Tibial nerve (tissue), 4 donors: ENCODE measurements at regions not wholly inside any gene's neighbourhood (a gene's known extent, or its start where the extent isn't known, plus 50 kb on each side); places are given as distances from the start of the nearest gene placed in this dataset.
"Not testable (repeated sequence)": the region's sequence is repeated elsewhere in the genome, so short reads cannot be mapped to it uniquely, and the experiment has no call there.

Source experiments
- DNase-seq, 2 donors: peaks; one replicate each; pipeline ENCODE4 v3.0.0-alpha.2; 2019; ENCODE audit warnings: low spot score in 2 of 2
- H3K27ac ChIP-seq, 4 donors: fragments of 200-600 bp; sonication (generic) in 3 of 4; one replicate each; pipeline ENCODE4 v1.5.1; 2017 to 2019; ENCODE audit warnings: mild to moderate bottlenecking in 1 of 4
- H3K27me3 ChIP-seq, 2 donors: fragments of 200-600 bp; sonication (generic) in 1 of 2; one replicate each; pipeline versions ENCODE4 v1.5.1 to v1.6.0; 2017 to 2019
- H3K36me3 ChIP-seq, 3 donors: fragments of 200-600 bp; sonication (generic); one replicate each; pipeline ENCODE4 v1.5.1; 2018 to 2019
- H3K4me1 ChIP-seq, 4 donors: fragments of 200-600 bp; sonication (generic) in 3 of 4; one replicate each; pipeline ENCODE4 v1.5.1; 2017 to 2019
- H3K4me3 ChIP-seq, 4 donors: fragments of 200-600 bp; sonication (generic) in 3 of 4; one replicate each; pipeline ENCODE4 v1.5.1; 2017 to 2019; ENCODE audit warnings: mild to moderate bottlenecking in 1 of 4, moderate library complexity in 1 of 4
- H3K9me3 ChIP-seq, 4 donors: fragments of 200-600 bp; sonication (generic) in 3 of 4; one replicate each; pipeline ENCODE4 v1.5.1; 2017 to 2019
- CTCF ChIP-seq, 5 experiments: fragments of 200-600 bp in 3 of 5; fragments of 450-650 bp in 2 of 5; sonication (generic) in 3 of 5; IDR thresholded peaks; one replicate each; pipeline ENCODE4 v1.5.1; 2016 to 2019; ENCODE audit warnings: antibody characterized with exemption in 5 of 5, mild to moderate bottlenecking in 3 of 5, moderate library complexity in 2 of 5
- EP300 ChIP-seq, 2 donors: sonication (generic); formaldehyde crosslinking; IDR thresholded peaks; one replicate each; pipeline ENCODE4 v1.6.1; 2017; ENCODE audit warnings: antibody characterized with exemption in 2 of 2, mild to moderate bottlenecking in 1 of 2
- POLR2A ChIP-seq, 2 donors: fragments of 450-650 bp; IDR thresholded peaks; one replicate each; pipeline ENCODE4 v1.6.1; 2017; ENCODE audit warnings: antibody characterized with exemption in 2 of 2, mild to moderate bottlenecking in 2 of 2, moderate library complexity in 2 of 2
- WGBS, 2 donors: methylation state at CpG; one replicate each; pipeline ENCODE4 v1.1.5; 2018; 5-methylcytosine and 5-hydroxymethylcytosine counted together

GRCh38 chr16:7791028-7791590, 458.5 kb downstream of the RBFOX1 start:
- no peaks in the 10 kb centered on the region for H3K36me3 ChIP-seq
- no peak for TF ChIP-seq POLR2A (IDR thresholded peaks at IDR 0.05)
- no peak for TF ChIP-seq CTCF (IDR thresholded peaks at IDR 0.05)
- TF ChIP-seq EP300 (IDR thresholded peaks at IDR 0.05), result no peak
- WGBS, 2 donors, result 85 to 87% methylated on average over 10 of the region's 10 CpGs
- H3K27me3 ChIP-seq, result no peaks in the 10 kb centered on the region
- no peaks in the 10 kb centered on the region for H3K9me3 ChIP-seq
- H3K4me1 ChIP-seq, result no peaks in the 10 kb centered on the region
- H3K27ac ChIP-seq, result no peak overlapping the region
- no peak overlapping the region for H3K4me3 ChIP-seq
- no peak for DNase-seq

GRCh38 chr16:7775072-7775488, 442.4 kb downstream of the RBFOX1 start:
- WGBS, 2 donors, result 68 to 72% methylated on average over 1 of the region's 1 CpG
- no peaks in the 10 kb centered on the region for H3K36me3 ChIP-seq

GRCh38 chr16:7772722-7773121, 440.1 kb downstream of the RBFOX1 start:
- H3K27ac ChIP-seq, result no peak overlapping the region
- H3K36me3 ChIP-seq, result no peaks in the 10 kb centered on the region
- H3K9me3 ChIP-seq, result peaks cover 0 to 3% (median 0%) of the 10 kb centered on the region in 4 donors
- DNase-seq, result no peak
- no peaks in the 10 kb centered on the region for H3K4me1 ChIP-seq
- H3K4me3 ChIP-seq, result no peak overlapping the region
- no peak for TF ChIP-seq EP300 (IDR thresholded peaks at IDR 0.05)
- no peak for TF ChIP-seq CTCF (IDR thresholded peaks at IDR 0.05)
- no peak for TF ChIP-seq POLR2A (IDR thresholded peaks at IDR 0.05)
- 66 to 71% methylated on average over 8 of the region's 8 CpGs for WGBS, 2 donors
- H3K27me3 ChIP-seq, result no peaks in the 10 kb centered on the region

More at GRCh38 chr16:7775072-7775488, 442.4 kb downstream of the RBFOX1 start:
- H3K27ac ChIP-seq, result no peak overlapping the region
- H3K27me3 ChIP-seq, result no peaks in the 10 kb centered on the region
- no peak for DNase-seq
- no peak overlapping the region for H3K4me3 ChIP-seq
- H3K9me3 ChIP-seq, result peaks cover 0 to 3% (median 0%) of the 10 kb centered on the region in 4 donors
- H3K4me1 ChIP-seq, result no peaks in the 10 kb centered on the region
- TF ChIP-seq POLR2A (IDR thresholded peaks at IDR 0.05) (no peak), EP300 (IDR thresholded peaks at IDR 0.05) (no peak), CTCF (IDR thresholded peaks at IDR 0.05) (no peak)

- H3K36me3 ChIP-seq, H3K27me3 ChIP-seq, H3K9me3 ChIP-seq, H3K27ac ChIP-seq, H3K4me1 ChIP-seq, DNase-seq, H3K4me3 ChIP-seq: not testable (repeated sequence)
- 80 to 89% methylated on average over 6 of the region's 6 CpGs for WGBS, 2 donors
These were observed 436.4 kb downstream of the RBFOX1 start for GRCh38 chr16:7769091-7769490.

- no peak for DNase-seq
- Histone ChIP-seq H3K36me3 (no peaks in the 10 kb centered on the region), H3K27me3 (no peaks in the 10 kb centered on the region), H3K27ac (no peak overlapping the region), H3K4me1 (no peaks in the 10 kb centered on the region), H3K4me3 (no peak overlapping the region), H3K9me3 (no peaks in the 10 kb centered on the region)
- TF ChIP-seq POLR2A (IDR thresholded peaks at IDR 0.05) (no peak), CTCF (IDR thresholded peaks at IDR 0.05) (no peak), EP300 (IDR thresholded peaks at IDR 0.05) (no peak)
- 20 to 22% methylated on average over 3 of the region's 3 CpGs for WGBS, 2 donors
These were observed 432.5 kb downstream of the RBFOX1 start for GRCh38 chr16:7765079-7765550.

- Histone ChIP-seq H3K27ac (no peak overlapping the region), H3K36me3 (no peaks in the 10 kb centered on the region), H3K9me3 (no peaks in the 10 kb centered on the region), H3K4me1 (no peaks in the 10 kb centered on the region), H3K4me3 (no peak overlapping the region), H3K27me3 (no peaks in the 10 kb centered on the region)
- DNase-seq, result no peak
- TF ChIP-seq CTCF (IDR thresholded peaks at IDR 0.05), result no peak
- no peak for TF ChIP-seq POLR2A (IDR thresholded peaks at IDR 0.05)
- TF ChIP-seq EP300 (IDR thresholded peaks at IDR 0.05), result no peak
- WGBS, 2 donors, result 72 to 82% methylated on average over 8 of the region's 8 CpGs
These were observed 430.5 kb downstream of the RBFOX1 start for GRCh38 chr16:7763111-7763510.
